Trophoblast cell (in vitro differentiated cells and primary cell): ENCODE measurements at regions not wholly inside any gene's neighbourhood (a gene's known extent, or its start where the extent isn't known, plus 50 kb on each side); places are given as distances from the start of the nearest gene placed in this dataset.

Source experiments
- DNase-seq, 2 donors: peaks; one replicate each; pipeline ENCODE4 v3.0.0-alpha.2; 2016
- H2AFZ ChIP-seq: 2 replicates; pipeline ENCODE4 v1.6.1; 2013; ENCODE audit warnings: low read length, moderate library complexity, mild to moderate bottlenecking; ENCODE audit not compliant: insufficient read depth, poor library complexity
- H2AK5ac ChIP-seq: 2 replicates; pipeline ENCODE4 v1.6.1; 2013; ENCODE audit warnings: mild to moderate bottlenecking, low read length
- H2BK120ac ChIP-seq: 2 replicates; pipeline ENCODE4 v1.6.1; 2013; ENCODE audit warnings: low read length, mild to moderate bottlenecking, moderate library complexity; ENCODE audit not compliant: insufficient read depth, poor library complexity
- H2BK12ac ChIP-seq: 2 replicates; pipeline ENCODE4 v1.6.1; 2013; ENCODE audit warnings: mild to moderate bottlenecking, low read length, moderate library complexity
- H2BK5ac ChIP-seq: 2 replicates; pipeline ENCODE4 v1.6.1; 2013; ENCODE audit warnings: low read length, low read depth, moderate library complexity, mild to moderate bottlenecking; ENCODE audit not compliant: poor library complexity
- H3K14ac ChIP-seq: 2 replicates; pipeline ENCODE4 v1.6.1; 2013; ENCODE audit warnings: mild to moderate bottlenecking, low read length
- H3K18ac ChIP-seq: 2 replicates; pipeline ENCODE4 v1.6.1; 2013; ENCODE audit warnings: mild to moderate bottlenecking, low read length
- H3K23ac ChIP-seq: 2 replicates; pipeline ENCODE4 v1.6.1; 2013; ENCODE audit warnings: low read length
- H3K27ac ChIP-seq: 2 replicates; pipeline ENCODE4 v1.5.1; 2013; ENCODE audit warnings: low read depth, mild to moderate bottlenecking, inconsistent platforms, low read length, moderate library complexity
- H3K27me3 ChIP-seq: 2 replicates; pipeline ENCODE4 v1.6.1; 2013; ENCODE audit warnings: inconsistent platforms, mild to moderate bottlenecking, low read length, moderate library complexity; ENCODE audit not compliant: insufficient read depth
- H3K36me3 ChIP-seq, 2 experiments: 1 replicate in 1 of 2; 2 replicates in 1 of 2; pipeline ENCODE4 v1.6.1; 2013; ENCODE audit warnings: low read length in 2 of 2, mild to moderate bottlenecking in 2 of 2, moderate library complexity in 1 of 2; ENCODE audit not compliant: insufficient read depth in 2 of 2, control insufficient read depth in 1 of 2
- H3K4ac ChIP-seq: 2 replicates; pipeline ENCODE4 v1.6.1; 2013; ENCODE audit warnings: low read depth, mild to moderate bottlenecking, low read length, moderate library complexity
- H3K4me1 ChIP-seq, 2 experiments: 1 replicate in 1 of 2; 2 replicates in 1 of 2; pipeline ENCODE4 v1.6.1; 2013; ENCODE audit warnings: low read length in 2 of 2, mild to moderate bottlenecking in 2 of 2, moderate library complexity in 1 of 2; ENCODE audit not compliant: insufficient read depth in 2 of 2, control insufficient read depth in 1 of 2
- H3K4me2 ChIP-seq: 2 replicates; pipeline ENCODE4 v1.6.1; 2013; ENCODE audit warnings: inconsistent platforms, mild to moderate bottlenecking, low read length, moderate library complexity
- H3K4me3 ChIP-seq: 2 replicates; pipeline ENCODE4 v1.5.1; 2013; ENCODE audit warnings: mild to moderate bottlenecking, low read depth, low read length, inconsistent platforms
- H3K79me1 ChIP-seq: one replicate; pipeline ENCODE4 v1.6.1; 2013; ENCODE audit warnings: low read length
- H3K79me2 ChIP-seq: 2 replicates; pipeline ENCODE4 v1.6.1; 2013; ENCODE audit warnings: low read length, mild to moderate bottlenecking; ENCODE audit not compliant: control insufficient read depth, insufficient read depth, poor library complexity
- H3K9ac ChIP-seq: 2 replicates; pipeline ENCODE4 v1.6.1; 2013; ENCODE audit warnings: mild to moderate bottlenecking, low read length
- H3K9me3 ChIP-seq: 2 replicates; pipeline ENCODE4 v1.6.1; 2013; ENCODE audit warnings: low read depth, mild to moderate bottlenecking, control low read depth, inconsistent platforms, low read length; ENCODE audit not compliant: insufficient read depth
- H4K12ac ChIP-seq: 2 replicates; pipeline ENCODE4 v1.6.1; 2013; ENCODE audit warnings: low read depth, mild to moderate bottlenecking, low read length, moderate library complexity
- H4K8ac ChIP-seq: 2 replicates; pipeline ENCODE4 v1.6.1; 2013; ENCODE audit warnings: low read depth, mild to moderate bottlenecking, low read length, moderate library complexity
- H4K91ac ChIP-seq: one replicate; pipeline ENCODE4 v1.6.1; 2013; ENCODE audit warnings: low read depth, mild to moderate bottlenecking, low read length, moderate library complexity
- WGBS: extraction: QIAGEN DNeasy Blood & Tissue Kit; methylation state at CpG from one replicate; pipeline ENCODE4 v1.1.7; 2013; ENCODE audit warnings: missing lambda C conversion rate; ENCODE audit not compliant: insufficient read length, insufficient coverage; ENCODE audit errors: extremely low coverage; 5-methylcytosine and 5-hydroxymethylcytosine counted together

DNA sequence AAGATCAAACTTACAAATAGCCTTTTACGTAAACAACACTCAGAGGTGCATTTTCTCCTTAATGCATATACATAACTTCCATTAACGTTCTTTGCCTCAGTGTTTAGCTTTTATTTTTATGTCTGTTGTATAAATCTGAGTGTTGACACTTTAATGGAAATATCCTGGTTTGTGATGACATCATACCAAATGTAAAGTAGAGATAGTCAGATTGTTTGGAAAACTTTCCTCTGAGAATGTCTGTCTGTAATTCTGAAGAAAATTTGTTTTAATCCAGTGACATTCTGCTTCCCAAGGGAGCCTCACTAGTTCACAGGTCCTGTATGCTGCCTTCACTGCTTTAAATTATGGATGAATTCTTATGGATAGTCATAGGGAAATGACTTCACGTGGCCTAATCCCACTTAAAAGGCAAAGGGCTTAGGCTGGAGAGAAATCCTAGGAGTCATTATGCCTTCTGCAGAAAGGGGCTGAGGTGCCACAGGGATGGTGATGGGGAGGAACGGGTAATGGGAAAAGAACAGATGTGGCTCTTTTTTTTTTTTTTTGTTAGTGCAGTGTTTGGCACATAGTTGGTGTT is 93.2 kb downstream of the DNAJB9 start:
- no peak overlapping the region for H3K23ac ChIP-seq
- no peaks in the 10 kb centered on the region for H3K27me3 ChIP-seq
- no peak for DNase-seq
- no peak overlapping the region for H3K4me2 ChIP-seq
- no peak overlapping the region for H3K9ac ChIP-seq
- no peaks in the 10 kb centered on the region for H3K9me3 ChIP-seq
- no peak overlapping the region for H4K12ac ChIP-seq
- H3K36me3 ChIP-seq = no peaks in the 10 kb centered on the region
- no peak overlapping the region for H3K4me3 ChIP-seq
- no peaks in the 10 kb centered on the region for H3K4me1 ChIP-seq
- H2AFZ ChIP-seq = no peak overlapping the region
- H2BK12ac ChIP-seq = no peak overlapping the region
- H3K4ac ChIP-seq = no peak overlapping the region
- no peak overlapping the region for H3K18ac ChIP-seq
- H2BK120ac ChIP-seq = no peak overlapping the region
- H3K27ac ChIP-seq = no peak overlapping the region
- WGBS = no CpG with 5 or more reads among the region's 4 CpGs
- H2AK5ac ChIP-seq = no peak overlapping the region
- no peaks in the 10 kb centered on the region for H3K79me2 ChIP-seq
- H3K14ac ChIP-seq = no peak overlapping the region
- H3K79me1 ChIP-seq = no peaks in the 10 kb centered on the region
- H2BK5ac ChIP-seq = no peak overlapping the region
- no peak overlapping the region for H4K8ac ChIP-seq
- H4K91ac ChIP-seq = no peak overlapping the region

- no peak overlapping the region for H2BK120ac ChIP-seq
- H4K91ac ChIP-seq = no peak overlapping the region
- no peak overlapping the region for H4K8ac ChIP-seq
- H3K36me3 ChIP-seq = no peaks in the 10 kb centered on the region
- no peaks in the 10 kb centered on the region for H3K79me2 ChIP-seq
- H3K27me3 ChIP-seq = no peaks in the 10 kb centered on the region
- 100% methylated on average over 1 of the region's 3 CpGs for WGBS
- no peak overlapping the region for H3K4me2 ChIP-seq
- H3K4me3 ChIP-seq = no peak overlapping the region
- no peak overlapping the region for H2BK12ac ChIP-seq
- H3K23ac ChIP-seq = no peak overlapping the region
- no peak overlapping the region for H3K18ac ChIP-seq
- H3K79me1 ChIP-seq = no peaks in the 10 kb centered on the region
- no peak overlapping the region for H2BK5ac ChIP-seq
- no peak overlapping the region for H3K9ac ChIP-seq
- H4K12ac ChIP-seq = no peak overlapping the region
- H2AFZ ChIP-seq = no peak overlapping the region
- no peak overlapping the region for H3K14ac ChIP-seq
- H3K4ac ChIP-seq = no peak overlapping the region
- DNase-seq = no peak
- no peak overlapping the region for H2AK5ac ChIP-seq
- no peaks in the 10 kb centered on the region for H3K9me3 ChIP-seq
- H3K27ac ChIP-seq = no peak overlapping the region
- no peaks in the 10 kb centered on the region for H3K4me1 ChIP-seq
Observed at GRCh38 chr7:108663701-108664100, 94.0 kb downstream of the DNAJB9 start.

GRCh38 chr7:108667216-108667615 is 97.5 kb downstream of the DNAJB9 start:
- Histone ChIP-seq H2AK5ac (no peak overlapping the region), H2BK5ac (no peak overlapping the region), H3K27ac (no peak overlapping the region), H3K79me2 (no peaks in the 10 kb centered on the region), H3K27me3 (no peaks in the 10 kb centered on the region), H2BK12ac (no peak overlapping the region), H3K9me3 (no peaks in the 10 kb centered on the region), H3K4ac (no peak overlapping the region), H4K12ac (no peak overlapping the region), H2AFZ (no peak overlapping the region), H3K36me3 (no peaks in the 10 kb centered on the region), H3K4me1 (no peaks in the 10 kb centered on the region), H4K8ac (no peak overlapping the region), H3K4me2 (no peak overlapping the region), H3K23ac (no peak overlapping the region), H3K18ac (no peak overlapping the region), H2BK120ac (no peak overlapping the region), H4K91ac (no peak overlapping the region), H3K4me3 (no peak overlapping the region), H3K14ac (no peak overlapping the region), H3K79me1 (no peaks in the 10 kb centered on the region), H3K9ac (no peak overlapping the region)
- DNase-seq = no peak
- WGBS = no CpG with 5 or more reads among the region's 2 CpGs

GRCh38 chr7:108669958-108670357 is 100.3 kb downstream of the DNAJB9 start:
- H3K18ac ChIP-seq = no peak overlapping the region
- H3K14ac ChIP-seq = no peak overlapping the region
- no peaks in the 10 kb centered on the region for H3K79me2 ChIP-seq
- no peaks in the 10 kb centered on the region for H3K9me3 ChIP-seq
- no peaks in the 10 kb centered on the region for H3K27me3 ChIP-seq
- H3K4me1 ChIP-seq = no peaks in the 10 kb centered on the region
- no peak overlapping the region for H2BK120ac ChIP-seq
- H3K23ac ChIP-seq = no peak overlapping the region
- no peaks in the 10 kb centered on the region for H3K36me3 ChIP-seq
- no peak overlapping the region for H3K9ac ChIP-seq
- no peak overlapping the region for H2BK12ac ChIP-seq
- no peak overlapping the region for H3K27ac ChIP-seq
- no peak overlapping the region for H2AFZ ChIP-seq
- H3K4ac ChIP-seq = no peak overlapping the region
- H4K91ac ChIP-seq = no peak overlapping the region
- H4K8ac ChIP-seq = no peak overlapping the region
- no peak overlapping the region for H2BK5ac ChIP-seq
- no peak overlapping the region for H4K12ac ChIP-seq
- H2AK5ac ChIP-seq = no peak overlapping the region
- no peak for DNase-seq
- H3K4me2 ChIP-seq = no peak overlapping the region
- no peaks in the 10 kb centered on the region for H3K79me1 ChIP-seq
- H3K4me3 ChIP-seq = no peak overlapping the region
